ENCODE measurements at regions not wholly inside any gene's neighbourhood (a gene's known extent, or its start where the extent isn't known, plus 50 kb on each side); places are given as distances from the start of the nearest gene placed in this dataset.

GRCh38 chrX:39337451-39337850 is 536.2 kb downstream of the MID1IP1 start:
- TF ChIP-seq SIN3A (IDR thresholded peaks at IDR 0.05; ENCODE audit: borderline replicate concordance, low read depth, low read length) = no peak
- no peak for TF ChIP-seq EZH2phosphoT487 (IDR thresholded peaks at IDR 0.05; ENCODE audit: borderline replicate concordance, low read depth)
- TF ChIP-seq CTCF (IDR thresholded peaks at IDR 0.05) = no peak
- TF ChIP-seq POLR2AphosphoS5 (IDR thresholded peaks at IDR 0.05; ENCODE audit: low read depth, low read length) = no peak
- TF ChIP-seq USF2 (IDR thresholded peaks at IDR 0.05; ENCODE audit: borderline replicate concordance, low read depth, low read length) = no peak
- no peak for TF ChIP-seq TAF1 (IDR thresholded peaks at IDR 0.05; ENCODE audit: borderline replicate concordance, low read depth, low read length)
- no peak for TF ChIP-seq EP300 (IDR thresholded peaks at IDR 0.05; ENCODE audit: borderline replicate concordance in 1 of 2, low read depth in 1 of 2, low read length in 1 of 2)
- TF ChIP-seq IRF3 (IDR thresholded peaks at IDR 0.05; ENCODE audit: low read depth, low read length) = no peak
